ENCODE measurements at regions not wholly inside any gene's neighbourhood (a gene's known extent, or its start where the extent isn't known, plus 50 kb on each side); places are given as distances from the start of the nearest gene placed in this dataset.

DNA sequence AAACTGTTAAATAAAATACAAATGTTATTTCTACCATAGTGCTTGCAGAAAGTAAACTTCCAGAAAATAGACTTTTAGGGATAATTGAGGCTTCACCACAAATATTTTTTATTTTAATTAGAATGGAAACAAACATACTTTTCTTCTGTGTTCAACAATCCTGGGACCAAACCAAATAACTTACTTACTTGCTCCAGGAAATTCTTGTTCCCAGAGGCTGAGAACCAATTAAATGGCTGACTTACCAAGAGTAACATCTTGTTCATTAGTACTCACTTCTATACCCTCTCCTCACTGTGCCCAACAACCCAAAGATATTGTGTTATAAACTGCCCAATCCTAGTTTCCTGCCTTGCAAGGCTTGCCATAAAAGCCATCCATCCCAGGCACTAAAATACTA, 172.2 kb upstream of the PFN2 start:
- no peak overlapping the region for H3K9ac ChIP-seq (ENCODE audit: control insufficient read depth, insufficient read depth, low read length)
- intact Hi-C loops (cut with micrococcal nuclease; ENCODE audit: unreplicated experiment) = no loop called here
- H3K4me1 ChIP-seq (ENCODE audit: control insufficient read depth, insufficient read depth, low read length) = no peaks in the 10 kb centered on the region; the same call in 1 of the 2 replicates
- H3K9me3 ChIP-seq (replicated peaks; ENCODE audit: control insufficient read depth, insufficient read depth, low read length) = no peaks in the 10 kb centered on the region; the same call in 1 of the 3 replicates
- ATAC-seq (no peak), DNase-seq (ENCODE audit: low read depth, low spot score) (no peak), FAIRE-seq (no peak)
- in situ Hi-C loops (cut with MboI) = no loop called here
- ChIA-PET SMC1A (ENCODE audit: uncharacterized antibody, unreplicated experiment) (no interaction called here), RAD21 (ENCODE audit: unreplicated experiment) (no interaction called here), POLR2A (no interaction called here), CTCF (no interaction called here)
- no peaks in the 10 kb centered on the region for H3K79me2 ChIP-seq (ENCODE audit: control insufficient read depth, insufficient read depth, low read length)
- H2AFZ ChIP-seq (ENCODE audit: control insufficient read depth, low read depth, low read length) = no peak overlapping the region
- no TSS peak for BruUV-seq (replicated peaks)
- H3K4me3 ChIP-seq = no peak overlapping the region
- no peak overlapping the region for H3K4me2 ChIP-seq (ENCODE audit: control insufficient read depth, insufficient read depth)
- no peaks in the 10 kb centered on the region for H3K36me3 ChIP-seq (ENCODE audit: control insufficient read depth in 2 of 2, insufficient read depth in 2 of 2, low read length in 1 of 2)
- H3K27ac ChIP-seq (ENCODE audit: control insufficient read depth, insufficient read depth) = no peak overlapping the region
- no peaks in the 10 kb centered on the region for H4K20me1 ChIP-seq (ENCODE audit: control insufficient read depth, insufficient read depth)
- no peak for TF ChIP-seq STAT3 (IDR thresholded peaks at IDR 0.05; ENCODE audit: low read depth, low read length)
- TF ChIP-seq, protein P1, sequence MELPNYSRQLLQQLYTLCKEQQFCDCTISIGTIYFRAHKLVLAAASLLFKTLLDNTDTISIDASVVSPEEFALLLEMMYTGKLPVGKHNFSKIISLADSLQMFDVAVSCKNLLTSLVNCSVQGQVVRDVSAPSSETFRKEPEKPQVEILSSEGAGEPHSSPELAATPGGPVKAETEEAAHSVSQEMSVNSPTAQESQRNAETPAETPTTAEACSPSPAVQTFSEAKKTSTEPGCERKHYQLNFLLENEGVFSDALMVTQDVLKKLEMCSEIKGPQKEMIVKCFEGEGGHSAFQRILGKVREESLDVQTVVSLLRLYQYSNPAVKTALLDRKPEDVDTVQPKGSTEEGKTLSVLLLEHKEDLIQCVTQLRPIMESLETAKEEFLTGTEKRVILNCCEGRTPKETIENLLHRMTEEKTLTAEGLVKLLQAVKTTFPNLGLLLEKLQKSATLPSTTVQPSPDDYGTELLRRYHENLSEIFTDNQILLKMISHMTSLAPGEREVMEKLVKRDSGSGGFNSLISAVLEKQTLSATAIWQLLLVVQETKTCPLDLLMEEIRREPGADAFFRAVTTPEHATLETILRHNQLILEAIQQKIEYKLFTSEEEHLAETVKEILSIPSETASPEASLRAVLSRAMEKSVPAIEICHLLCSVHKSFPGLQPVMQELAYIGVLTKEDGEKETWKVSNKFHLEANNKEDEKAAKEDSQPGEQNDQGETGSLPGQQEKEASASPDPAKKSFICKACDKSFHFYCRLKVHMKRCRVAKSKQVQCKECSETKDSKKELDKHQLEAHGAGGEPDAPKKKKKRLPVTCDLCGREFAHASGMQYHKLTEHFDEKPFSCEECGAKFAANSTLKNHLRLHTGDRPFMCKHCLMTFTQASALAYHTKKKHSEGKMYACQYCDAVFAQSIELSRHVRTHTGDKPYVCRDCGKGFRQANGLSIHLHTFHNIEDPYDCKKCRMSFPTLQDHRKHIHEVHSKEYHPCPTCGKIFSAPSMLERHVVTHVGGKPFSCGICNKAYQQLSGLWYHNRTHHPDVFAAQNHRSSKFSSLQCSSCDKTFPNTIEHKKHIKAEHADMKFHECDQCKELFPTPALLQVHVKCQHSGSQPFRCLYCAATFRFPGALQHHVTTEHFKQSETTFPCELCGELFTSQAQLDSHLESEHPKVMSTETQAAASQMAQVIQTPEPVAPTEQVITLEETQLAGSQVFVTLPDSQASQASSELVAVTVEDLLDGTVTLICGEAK (IDR thresholded peaks at IDR 0.05; ENCODE audit: borderline replicate concordance) = no peak
- TF ChIP-seq, protein P2, sequence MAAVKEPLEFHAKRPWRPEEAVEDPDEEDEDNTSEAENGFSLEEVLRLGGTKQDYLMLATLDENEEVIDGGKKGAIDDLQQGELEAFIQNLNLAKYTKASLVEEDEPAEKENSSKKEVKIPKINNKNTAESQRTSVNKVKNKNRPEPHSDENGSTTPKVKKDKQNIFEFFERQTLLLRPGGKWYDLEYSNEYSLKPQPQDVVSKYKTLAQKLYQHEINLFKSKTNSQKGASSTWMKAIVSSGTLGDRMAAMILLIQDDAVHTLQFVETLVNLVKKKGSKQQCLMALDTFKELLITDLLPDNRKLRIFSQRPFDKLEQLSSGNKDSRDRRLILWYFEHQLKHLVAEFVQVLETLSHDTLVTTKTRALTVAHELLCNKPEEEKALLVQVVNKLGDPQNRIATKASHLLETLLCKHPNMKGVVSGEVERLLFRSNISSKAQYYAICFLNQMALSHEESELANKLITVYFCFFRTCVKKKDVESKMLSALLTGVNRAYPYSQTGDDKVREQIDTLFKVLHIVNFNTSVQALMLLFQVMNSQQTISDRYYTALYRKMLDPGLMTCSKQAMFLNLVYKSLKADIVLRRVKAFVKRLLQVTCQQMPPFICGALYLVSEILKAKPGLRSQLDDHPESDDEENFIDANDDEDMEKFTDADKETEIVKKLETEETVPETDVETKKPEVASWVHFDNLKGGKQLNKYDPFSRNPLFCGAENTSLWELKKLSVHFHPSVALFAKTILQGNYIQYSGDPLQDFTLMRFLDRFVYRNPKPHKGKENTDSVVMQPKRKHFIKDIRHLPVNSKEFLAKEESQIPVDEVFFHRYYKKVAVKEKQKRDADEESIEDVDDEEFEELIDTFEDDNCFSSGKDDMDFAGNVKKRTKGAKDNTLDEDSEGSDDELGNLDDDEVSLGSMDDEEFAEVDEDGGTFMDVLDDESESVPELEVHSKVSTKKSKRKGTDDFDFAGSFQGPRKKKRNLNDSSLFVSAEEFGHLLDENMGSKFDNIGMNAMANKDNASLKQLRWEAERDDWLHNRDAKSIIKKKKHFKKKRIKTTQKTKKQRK (IDR thresholded peaks at IDR 0.05; ENCODE audit: low read depth, low read length) = no peak
- no peaks in the 10 kb centered on the region for H3K27me3 ChIP-seq (replicated peaks in 1 of 2; ENCODE audit: control insufficient read depth in 2 of 2, insufficient read depth in 2 of 2, low read length in 1 of 2)
